ENCODE measurements at regions not wholly inside any gene's neighbourhood (a gene's known extent, or its start where the extent isn't known, plus 50 kb on each side); places are given as distances from the start of the nearest gene placed in this dataset.

- Mint-ChIP-seq H3K4me3 (ENCODE audit: unreplicated experiment) (no peak overlapping the region), H3K9me3 (ENCODE audit: unreplicated experiment) (no peaks in the 10 kb centered on the region), H3K36me3 (ENCODE audit: low read depth, unreplicated experiment) (peaks cover 5% of the 10 kb centered on the region), H3K27me3 (ENCODE audit: unreplicated experiment) (peaks cover 2% of the 10 kb centered on the region), H3K4me1 (ENCODE audit: unreplicated experiment) (peaks cover 35% of the 10 kb centered on the region), H3K27ac (ENCODE audit: unreplicated experiment) (no peak overlapping the region)
- no peak for DNase-seq (ENCODE audit: low spot score)
- TF ChIP-seq, protein P1, sequence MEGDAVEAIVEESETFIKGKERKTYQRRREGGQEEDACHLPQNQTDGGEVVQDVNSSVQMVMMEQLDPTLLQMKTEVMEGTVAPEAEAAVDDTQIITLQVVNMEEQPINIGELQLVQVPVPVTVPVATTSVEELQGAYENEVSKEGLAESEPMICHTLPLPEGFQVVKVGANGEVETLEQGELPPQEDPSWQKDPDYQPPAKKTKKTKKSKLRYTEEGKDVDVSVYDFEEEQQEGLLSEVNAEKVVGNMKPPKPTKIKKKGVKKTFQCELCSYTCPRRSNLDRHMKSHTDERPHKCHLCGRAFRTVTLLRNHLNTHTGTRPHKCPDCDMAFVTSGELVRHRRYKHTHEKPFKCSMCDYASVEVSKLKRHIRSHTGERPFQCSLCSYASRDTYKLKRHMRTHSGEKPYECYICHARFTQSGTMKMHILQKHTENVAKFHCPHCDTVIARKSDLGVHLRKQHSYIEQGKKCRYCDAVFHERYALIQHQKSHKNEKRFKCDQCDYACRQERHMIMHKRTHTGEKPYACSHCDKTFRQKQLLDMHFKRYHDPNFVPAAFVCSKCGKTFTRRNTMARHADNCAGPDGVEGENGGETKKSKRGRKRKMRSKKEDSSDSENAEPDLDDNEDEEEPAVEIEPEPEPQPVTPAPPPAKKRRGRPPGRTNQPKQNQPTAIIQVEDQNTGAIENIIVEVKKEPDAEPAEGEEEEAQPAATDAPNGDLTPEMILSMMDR (IDR thresholded peaks at IDR 0.05; ENCODE audit: unreplicated experiment): no peak
These were observed 88.2 kb downstream of the PSMG1 start for GRCh38 chr21:39094847-39095579.

- Mint-ChIP-seq H3K9me3 (ENCODE audit: unreplicated experiment) (no peaks in the 10 kb centered on the region), H3K36me3 (ENCODE audit: low read depth, unreplicated experiment) (peaks cover 5% of the 10 kb centered on the region), H3K27ac (ENCODE audit: unreplicated experiment) (no peak overlapping the region), H3K27me3 (ENCODE audit: unreplicated experiment) (peaks cover 2% of the 10 kb centered on the region), H3K4me1 (ENCODE audit: unreplicated experiment) (peaks cover 34% of the 10 kb centered on the region), H3K4me3 (ENCODE audit: unreplicated experiment) (no peak overlapping the region)
- TF ChIP-seq, protein P1 (IDR thresholded peaks at IDR 0.05; ENCODE audit: unreplicated experiment): no peak
- DNase-seq (ENCODE audit: low spot score): no peak
These were observed 89.0 kb downstream of the PSMG1 start for GRCh38 chr21:39094087-39094780.

- DNase-seq (ENCODE audit: low spot score): no peak
These were observed 89.7 kb downstream of the PSMG1 start for GRCh38 chr21:39093526-39093925.

DNA sequence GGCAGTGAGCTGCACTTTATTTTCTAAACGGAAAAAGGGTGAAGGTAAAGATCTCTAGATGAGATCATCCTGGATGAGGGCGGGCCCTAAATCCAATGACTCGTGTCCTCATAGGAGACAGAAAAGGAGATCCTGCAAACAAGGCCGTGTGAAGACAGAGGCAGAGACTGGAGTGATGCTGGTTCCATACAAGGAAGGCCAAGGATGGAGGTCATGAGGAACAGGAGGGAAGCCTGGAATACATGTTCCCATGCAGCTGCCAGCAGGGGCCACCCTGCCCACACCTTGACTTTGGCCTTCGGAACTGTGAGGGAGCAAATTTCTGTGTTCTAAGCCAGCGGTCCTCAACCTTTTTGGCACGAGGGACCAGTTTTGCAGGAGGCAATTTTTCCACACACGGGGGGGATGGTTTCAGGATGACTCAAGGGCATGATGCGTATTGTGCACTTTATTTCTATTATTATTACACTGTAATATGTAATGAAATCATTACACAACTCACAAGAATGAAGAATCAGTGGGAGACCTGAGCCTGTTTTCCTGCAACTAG lies 94.3 kb downstream of the PSMG1 start:
- no peaks in the 10 kb centered on the region for H3K27me3 Mint-ChIP-seq (ENCODE audit: unreplicated experiment)
- H3K36me3 Mint-ChIP-seq (ENCODE audit: low read depth, unreplicated experiment): no peaks in the 10 kb centered on the region
- no peaks in the 10 kb centered on the region for H3K4me1 Mint-ChIP-seq (ENCODE audit: unreplicated experiment)
- DNase-seq (ENCODE audit: low spot score): no peak
- H3K9me3 Mint-ChIP-seq (ENCODE audit: unreplicated experiment): no peaks in the 10 kb centered on the region
- TF ChIP-seq, protein P1 (IDR thresholded peaks at IDR 0.05; ENCODE audit: unreplicated experiment): no peak
- no peak overlapping the region for H3K27ac Mint-ChIP-seq (ENCODE audit: unreplicated experiment)
- no peak overlapping the region for H3K4me3 Mint-ChIP-seq (ENCODE audit: unreplicated experiment)

More at GRCh38 chr21:39093526-39093925, 89.7 kb downstream of the PSMG1 start:
- H3K4me1 Mint-ChIP-seq (ENCODE audit: unreplicated experiment): peaks cover 27% of the 10 kb centered on the region
- peaks cover 5% of the 10 kb centered on the region for H3K36me3 Mint-ChIP-seq (ENCODE audit: low read depth, unreplicated experiment)
- no peaks in the 10 kb centered on the region for H3K9me3 Mint-ChIP-seq (ENCODE audit: unreplicated experiment)
- TF ChIP-seq, protein P1 (IDR thresholded peaks at IDR 0.05; ENCODE audit: unreplicated experiment): no peak
- H3K27me3 Mint-ChIP-seq (ENCODE audit: unreplicated experiment): peaks cover 2% of the 10 kb centered on the region
- no peak overlapping the region for H3K4me3 Mint-ChIP-seq (ENCODE audit: unreplicated experiment)
- H3K27ac Mint-ChIP-seq (ENCODE audit: unreplicated experiment): no peak overlapping the region

DNA sequence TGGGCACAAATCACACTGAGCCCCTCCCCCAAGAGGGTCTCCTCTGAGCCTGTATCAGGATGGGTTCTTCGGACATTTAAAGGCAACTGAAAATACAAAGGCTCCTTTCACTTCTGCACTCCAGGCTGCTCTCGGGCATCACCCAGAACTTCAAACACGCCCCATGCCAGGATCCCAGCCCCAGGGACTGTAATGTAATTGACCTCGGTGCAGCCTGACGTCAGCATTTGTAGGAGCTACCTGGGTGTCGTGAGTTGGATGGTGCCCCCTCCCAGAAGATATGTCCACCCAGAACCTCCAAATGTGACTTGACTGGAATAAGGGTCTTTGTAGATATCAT lies 95.2 kb downstream of the PSMG1 start:
- Mint-ChIP-seq H3K27me3 (ENCODE audit: unreplicated experiment) (no peaks in the 10 kb centered on the region), H3K4me1 (ENCODE audit: unreplicated experiment) (no peaks in the 10 kb centered on the region), H3K4me3 (ENCODE audit: unreplicated experiment) (no peak overlapping the region), H3K27ac (ENCODE audit: unreplicated experiment) (no peak overlapping the region), H3K9me3 (ENCODE audit: unreplicated experiment) (no peaks in the 10 kb centered on the region), H3K36me3 (ENCODE audit: low read depth, unreplicated experiment) (no peaks in the 10 kb centered on the region)
- DNase-seq (ENCODE audit: low spot score): no peak
- TF ChIP-seq, protein P1 (IDR thresholded peaks at IDR 0.05; ENCODE audit: unreplicated experiment): no peak
